NCI-H1930 (cell line): ENCODE measurements at regions not wholly inside any gene's neighbourhood (a gene's known extent, or its start where the extent isn't known, plus 50 kb on each side); places are given as distances from the start of the nearest gene placed in this dataset.
"Not testable (repeated sequence)": the region's sequence is repeated elsewhere in the genome, so short reads cannot be mapped to it uniquely, and the experiment has no call there.

Experiments
- DNase-seq, 2 experiments: peaks; one replicate each; lab custom pipeline; 2025; lab: John Stamatoyannopoulos, UW

DNA sequence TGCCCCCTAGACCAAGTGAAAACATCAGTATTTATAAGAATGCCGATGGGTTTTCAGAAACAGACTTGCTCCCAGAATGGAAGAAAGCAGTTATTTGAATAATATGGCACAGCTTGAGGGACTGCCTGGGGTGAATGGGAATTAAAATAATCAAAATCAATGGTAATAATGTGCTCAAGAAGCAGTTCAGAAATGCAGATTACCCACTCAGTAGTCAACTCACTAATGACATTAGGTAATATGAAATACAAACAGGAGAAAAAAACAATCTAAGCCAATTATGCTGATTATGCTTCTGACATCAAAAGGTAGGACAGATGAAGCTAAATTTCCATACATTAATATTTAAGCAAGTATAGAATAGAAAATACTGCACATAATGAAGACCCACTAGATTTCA is 179.3 kb downstream of the ENC1 start:
- DNase-seq: no peak

DNA sequence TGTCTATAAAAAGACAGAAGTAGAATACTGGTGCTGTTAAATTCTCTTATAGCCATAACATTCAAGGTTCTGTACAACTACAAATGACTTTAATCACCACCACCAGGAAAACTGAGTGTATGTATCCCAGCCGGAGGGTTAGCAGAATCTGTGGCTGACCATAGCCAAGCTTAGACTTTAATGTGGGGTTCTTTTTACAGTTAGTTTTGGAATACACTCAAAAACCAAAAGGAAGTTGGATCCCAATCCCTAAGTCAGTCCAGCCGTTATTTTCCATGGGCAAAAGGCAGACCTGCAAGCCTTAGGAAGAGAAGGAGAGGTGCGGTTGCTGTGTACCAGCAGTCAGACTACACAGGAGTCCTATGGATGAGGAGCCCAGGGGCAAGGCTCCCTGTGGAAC is 179.8 kb downstream of the ENC1 start:
- no peak for DNase-seq

DNA sequence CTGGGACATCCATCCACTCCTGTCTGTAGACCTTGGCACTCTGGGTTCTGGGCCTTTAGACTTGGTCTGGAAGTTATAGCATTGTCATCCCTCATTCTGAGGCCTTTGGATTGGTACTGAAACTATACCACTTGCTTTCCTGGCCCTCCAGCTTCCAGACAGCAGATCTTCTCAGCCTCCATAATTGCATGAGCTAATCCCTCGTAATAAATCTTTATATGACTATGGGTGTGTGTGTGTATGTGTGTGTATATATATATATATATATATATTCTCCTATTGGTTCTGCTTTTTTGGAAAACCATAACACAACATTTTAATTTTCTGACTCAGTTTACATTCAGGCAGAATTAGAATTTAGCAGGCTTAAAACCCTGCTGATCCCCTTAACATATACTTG is 180.5 kb downstream of the ENC1 start:
- DNase-seq: no peak

DNA sequence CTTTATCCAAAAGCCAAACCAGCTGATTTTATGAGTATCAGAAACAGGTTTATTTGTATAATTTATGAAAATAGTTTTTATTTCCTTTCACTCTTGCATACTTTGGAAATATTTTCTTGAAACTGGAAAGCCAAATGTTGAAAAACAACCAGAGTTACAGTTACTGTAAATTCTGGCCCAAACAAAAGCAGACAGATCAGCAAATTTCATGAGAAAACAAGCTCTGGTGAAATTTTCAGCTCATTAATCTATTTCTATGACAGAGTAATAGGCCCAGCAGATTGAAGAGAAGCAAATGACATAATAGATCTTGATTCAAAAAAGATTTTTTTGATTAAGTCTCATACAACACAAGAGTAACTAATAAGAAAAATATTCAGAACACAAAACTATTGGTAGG is 182.7 kb downstream of the ENC1 start:
- DNase-seq: no peak

DNA sequence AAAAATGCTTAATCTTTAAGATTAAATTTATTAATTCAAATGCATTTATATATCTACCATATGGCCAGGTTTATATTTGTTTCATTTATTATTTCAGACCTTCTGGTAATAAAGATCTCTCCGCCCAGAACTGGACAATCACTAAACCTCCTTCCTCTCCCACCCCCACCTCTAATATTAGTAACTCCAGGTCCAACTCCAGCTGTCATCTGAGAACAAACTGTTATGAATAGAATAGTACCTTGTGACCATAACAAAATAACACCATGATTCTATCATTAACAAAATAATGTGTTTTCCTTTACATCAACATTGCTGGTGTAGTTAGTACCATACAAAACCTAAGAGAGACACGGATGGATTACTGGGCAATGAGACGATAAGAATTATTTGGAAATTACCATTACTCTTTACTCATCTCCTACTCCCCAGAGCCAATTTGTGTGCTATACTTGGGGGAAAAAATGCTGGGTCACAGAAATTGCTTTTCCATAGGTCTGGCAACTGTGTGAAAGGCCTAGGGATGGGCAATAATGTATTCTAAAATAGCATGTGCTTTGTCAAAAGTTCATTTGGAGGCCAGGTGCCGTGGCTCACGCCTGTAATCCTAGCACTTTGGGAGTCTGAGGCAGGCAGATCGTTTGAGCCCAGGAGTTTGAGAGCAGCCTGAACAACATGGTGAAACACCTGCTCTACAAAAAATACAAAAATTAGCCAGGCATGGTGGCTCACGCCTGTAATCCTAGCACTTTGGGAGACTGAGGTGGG is 186.1 kb downstream of the ENC1 start:
- no peak for DNase-seq

DNA sequence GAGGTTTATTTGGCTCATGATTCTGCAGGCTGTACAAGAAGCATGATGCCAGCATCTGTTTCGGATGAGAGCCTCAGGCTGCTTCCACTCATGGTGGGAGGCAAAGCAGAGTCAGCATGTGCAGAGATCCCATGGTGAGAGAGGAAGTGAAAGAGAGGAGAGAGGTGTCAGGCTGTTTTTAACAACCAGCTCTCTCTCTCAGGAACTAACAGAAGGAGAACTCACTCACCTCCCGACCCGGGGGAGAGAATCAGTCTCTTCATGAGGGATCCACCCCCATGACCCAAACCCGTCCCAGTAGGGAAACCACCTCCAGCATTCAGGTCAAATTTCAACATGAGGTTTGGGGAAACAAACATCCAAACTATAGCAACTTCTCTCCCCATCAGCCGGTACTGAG is 187.7 kb downstream of the ENC1 start:
- DNase-seq: no peak

DNA sequence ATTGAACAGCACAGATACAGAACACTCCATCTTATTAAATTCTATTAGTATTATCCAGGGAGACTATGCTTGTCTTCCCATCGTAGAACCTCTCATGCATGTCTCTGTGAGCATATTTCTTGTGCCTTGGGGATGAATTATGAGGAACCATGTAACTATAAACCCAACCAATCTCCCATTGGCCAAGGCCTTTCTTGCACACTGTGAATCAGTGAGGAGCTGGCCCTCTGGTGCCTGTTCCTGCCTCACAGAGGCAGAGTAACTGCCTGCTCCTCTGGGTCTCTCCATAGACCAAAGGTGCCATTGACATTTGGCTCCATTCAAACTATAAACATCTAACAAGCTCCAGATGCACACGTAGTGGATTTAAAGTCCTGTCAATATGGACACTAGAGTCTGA is 190.4 kb downstream of the ENC1 start:
- DNase-seq: no peak

DNA sequence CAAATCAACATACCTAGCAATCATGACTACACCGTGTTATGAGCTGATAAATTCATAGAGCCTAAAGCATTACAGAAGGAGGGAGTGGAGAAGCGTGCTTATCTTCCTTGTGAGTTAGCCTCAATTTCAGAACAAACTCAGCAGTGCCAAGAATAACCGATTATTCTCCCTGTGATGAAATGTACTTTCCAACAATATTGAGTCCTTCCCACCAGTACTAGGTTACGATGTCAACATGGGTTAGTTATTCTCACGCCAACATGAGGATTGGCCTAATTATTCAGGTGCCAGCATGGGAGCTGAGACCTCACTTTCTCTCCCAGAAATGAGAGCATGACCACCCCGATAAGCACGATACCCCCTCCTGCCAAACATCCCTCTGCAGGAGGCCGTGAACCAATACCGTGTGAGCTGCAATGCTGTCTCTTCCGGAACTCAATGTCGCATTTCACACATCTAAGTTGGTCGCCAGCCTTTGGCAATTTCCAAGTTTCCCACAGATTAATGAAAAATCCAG is 193.7 kb downstream of the ENC1 start:
- no peak for DNase-seq

DNA sequence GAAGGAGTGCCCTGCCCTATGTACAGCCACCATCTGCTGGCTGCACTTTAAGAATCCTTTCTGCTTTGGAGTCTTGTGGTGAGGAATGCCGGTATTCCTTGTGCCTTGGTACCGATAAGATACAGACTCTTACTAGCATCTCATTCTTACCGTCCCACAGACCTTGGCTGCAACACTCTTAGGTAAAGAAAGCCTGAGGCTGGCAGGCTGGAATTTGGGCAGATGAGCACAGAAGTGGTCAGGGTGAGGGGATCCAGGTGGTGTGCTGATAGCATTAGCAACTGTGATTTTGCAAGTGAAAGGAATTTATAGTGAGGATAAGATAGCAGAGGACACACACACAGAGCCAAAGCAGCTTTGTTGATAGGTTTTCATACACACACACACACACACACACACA is 198.1 kb downstream of the ENC1 start:
- no peak for DNase-seq

DNA sequence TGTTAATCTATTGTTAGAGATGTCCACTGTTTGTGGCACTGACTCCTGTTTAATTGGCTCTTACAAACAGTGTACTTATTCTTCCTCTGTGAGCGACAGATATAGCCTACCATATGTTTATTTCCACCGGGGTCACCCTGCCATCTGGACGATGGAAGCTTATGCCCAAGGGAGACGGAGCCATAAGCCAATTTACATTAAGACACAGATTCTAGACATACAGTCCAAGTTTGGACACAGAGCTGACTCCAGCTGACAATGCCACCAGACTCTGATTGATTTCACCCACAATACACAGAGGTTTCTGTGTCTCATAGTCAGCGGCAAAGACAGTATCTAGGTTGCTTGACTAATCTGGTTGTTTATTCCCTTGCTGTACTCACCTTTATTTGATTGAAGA is 198.9 kb downstream of the ENC1 start:
- no peak for DNase-seq

DNA sequence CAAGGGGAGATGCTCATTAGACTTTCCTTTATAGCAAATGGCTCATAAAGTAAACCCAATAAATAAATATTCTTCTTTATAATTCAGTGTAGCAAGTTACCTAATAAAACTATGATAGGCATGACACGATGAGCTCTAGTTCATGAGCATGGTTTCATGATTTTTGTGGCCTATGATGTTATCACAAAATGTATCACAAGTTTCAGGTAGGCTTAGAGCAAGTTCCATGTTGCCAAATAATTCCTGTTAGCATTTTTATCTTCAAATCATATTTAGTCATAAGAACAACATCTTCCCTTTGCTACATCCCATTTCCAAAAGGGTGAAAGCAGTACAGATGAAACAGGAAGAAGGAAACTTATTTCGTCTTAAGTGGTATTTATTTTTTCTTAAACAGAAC is 200.2 kb downstream of the ENC1 start:
- no peak for DNase-seq

DNA sequence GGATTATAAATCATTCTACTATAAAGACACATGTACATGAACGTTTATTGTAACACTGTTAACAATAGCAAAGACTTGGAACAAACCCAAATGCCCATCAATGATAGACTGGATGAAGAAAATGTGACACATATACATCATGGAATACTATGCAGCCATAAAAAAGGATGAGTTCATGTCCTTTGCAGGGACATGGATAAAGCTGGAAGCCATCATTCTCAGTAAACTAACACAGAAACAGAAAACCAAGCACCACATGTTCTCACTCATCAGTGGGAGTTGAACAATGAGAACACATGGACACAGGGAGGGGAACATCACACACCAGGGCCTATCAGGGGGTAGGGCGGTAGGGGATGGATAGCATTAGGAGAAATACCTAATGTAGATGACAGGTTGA is 202.7 kb downstream of the ENC1 start:
- not testable (repeated sequence) for DNase-seq

DNA sequence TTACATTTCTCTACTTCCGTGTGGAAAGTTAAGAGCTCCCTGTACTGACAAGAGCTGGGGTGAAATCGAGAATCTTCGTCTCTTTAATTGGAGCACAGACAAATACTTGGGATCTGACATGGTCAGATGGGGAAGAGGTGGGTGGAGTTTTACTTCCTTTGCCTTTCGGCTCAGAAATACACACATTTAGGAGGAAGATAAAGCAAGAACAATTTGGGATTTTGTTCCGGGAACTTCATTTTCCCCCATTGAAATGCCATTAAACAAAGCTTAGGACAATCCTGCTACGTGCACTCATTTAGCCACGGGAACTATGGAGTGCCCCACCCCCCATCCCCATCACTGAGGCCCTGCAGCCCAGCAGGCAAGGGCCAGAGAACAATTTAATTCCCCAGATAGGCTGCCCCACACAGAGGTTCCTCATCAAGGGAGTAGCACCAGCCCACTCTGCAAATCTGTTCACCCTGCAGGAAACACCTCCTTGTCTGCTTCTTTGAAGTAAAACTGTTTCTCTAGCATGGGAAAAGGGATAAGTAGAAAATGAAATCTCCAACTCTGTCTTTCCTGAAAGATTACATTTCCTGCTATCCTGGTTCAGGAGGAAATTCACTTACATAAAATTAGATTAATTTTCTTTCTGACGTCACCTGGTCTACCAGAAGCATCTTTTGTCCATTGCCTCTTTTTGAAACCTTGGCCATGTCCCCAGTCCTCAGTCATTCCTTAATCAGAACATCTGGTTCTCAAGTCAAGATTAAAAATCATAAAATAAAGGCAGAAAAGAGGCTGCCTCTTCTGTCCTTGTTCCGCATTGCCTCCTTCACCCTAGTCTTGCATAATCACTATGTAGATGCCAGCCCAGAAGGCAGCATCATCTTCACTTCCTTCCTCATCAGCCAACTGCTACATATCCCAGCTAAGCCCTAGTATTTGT is 206.4 kb downstream of the ENC1 start:
- DNase-seq: no peak

DNA sequence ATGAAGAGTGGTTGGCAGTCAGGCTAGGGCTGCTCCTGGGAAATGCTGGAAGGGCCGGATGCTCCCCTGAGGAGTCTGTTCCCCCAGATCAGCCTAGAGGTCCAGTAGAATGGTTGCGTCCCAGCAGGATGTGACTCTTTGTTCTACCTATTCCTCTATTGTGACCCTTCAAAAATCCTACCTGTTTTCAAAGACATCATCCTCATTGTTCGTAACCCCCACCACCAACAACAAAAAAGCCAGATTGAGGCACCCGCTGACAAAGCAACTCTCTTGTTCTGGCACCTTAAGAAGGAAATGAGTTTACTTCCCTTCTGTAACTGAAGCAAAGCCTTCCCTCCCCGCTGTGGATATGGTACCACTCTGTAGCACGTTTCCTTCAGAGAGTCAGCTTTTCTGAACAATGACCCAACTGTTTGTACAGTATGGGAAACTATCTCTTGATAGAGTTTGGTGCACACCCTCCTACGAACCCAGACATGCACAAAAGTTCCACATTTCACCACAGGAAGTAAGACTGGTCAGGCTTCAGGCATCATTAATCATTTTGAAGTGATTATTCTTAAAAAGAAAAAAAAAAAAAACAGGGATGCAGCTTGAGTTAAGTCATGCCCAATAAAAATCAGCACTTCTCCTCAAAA is 207.2 kb downstream of the ENC1 start:
- no peak for DNase-seq

DNA sequence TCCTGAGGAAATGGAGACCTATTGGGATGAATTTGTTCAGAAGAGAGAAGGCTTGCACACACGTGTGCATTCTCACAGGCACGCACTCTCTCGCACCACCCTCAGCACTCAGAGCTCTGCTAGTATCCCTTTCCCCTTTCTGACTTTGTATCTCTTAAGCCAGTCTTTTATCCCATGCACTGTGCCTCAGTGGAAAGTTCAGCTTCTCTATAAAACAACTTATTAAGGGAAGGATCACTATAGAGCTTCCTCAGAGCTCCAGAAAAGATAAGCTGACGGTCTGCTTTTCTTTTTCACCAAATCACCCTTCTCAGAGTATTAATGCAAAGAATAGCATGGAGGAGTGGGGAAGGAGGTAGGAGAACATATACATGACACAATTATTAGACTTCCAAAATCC is 207.8 kb downstream of the ENC1 start:
- DNase-seq: no peak

DNA sequence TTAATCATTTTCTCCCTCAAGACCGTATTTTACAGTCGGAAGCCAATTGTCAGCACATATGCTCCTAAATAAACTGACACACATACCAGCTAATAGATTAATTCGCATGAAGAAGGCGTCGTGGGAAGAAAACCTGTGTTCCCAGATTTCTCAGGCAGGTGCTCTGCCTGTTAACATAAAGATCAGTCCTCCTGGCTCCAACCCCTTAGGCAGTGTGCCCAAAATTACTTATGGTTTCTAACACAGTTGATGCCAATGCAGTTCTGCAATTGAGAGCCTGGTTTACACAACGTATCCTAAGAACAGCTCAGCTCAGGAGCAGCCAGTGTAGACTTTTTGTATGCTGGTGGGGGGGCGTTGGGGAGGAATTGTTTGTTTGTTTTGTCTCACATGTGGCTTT is 208.3 kb downstream of the ENC1 start:
- DNase-seq: no peak

DNA sequence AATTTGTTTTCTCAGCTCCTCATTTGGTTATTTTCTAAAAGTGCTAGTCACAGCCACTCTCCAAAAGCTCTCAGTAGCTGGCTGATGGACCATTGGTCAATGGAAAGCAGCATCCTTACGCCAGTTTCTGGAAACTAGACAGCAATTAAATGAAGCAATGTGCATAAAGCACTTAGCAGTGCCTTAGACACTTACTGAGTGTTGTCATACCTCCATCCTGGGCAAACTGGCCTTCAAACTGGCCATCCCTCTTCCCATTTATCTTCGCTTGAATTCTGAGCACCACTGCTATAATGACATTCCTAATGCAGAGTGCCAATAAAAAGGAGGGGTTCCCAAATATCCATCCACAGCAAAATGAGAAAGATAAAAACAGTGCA is 209.2 kb downstream of the ENC1 start:
- no peak for DNase-seq

DNA sequence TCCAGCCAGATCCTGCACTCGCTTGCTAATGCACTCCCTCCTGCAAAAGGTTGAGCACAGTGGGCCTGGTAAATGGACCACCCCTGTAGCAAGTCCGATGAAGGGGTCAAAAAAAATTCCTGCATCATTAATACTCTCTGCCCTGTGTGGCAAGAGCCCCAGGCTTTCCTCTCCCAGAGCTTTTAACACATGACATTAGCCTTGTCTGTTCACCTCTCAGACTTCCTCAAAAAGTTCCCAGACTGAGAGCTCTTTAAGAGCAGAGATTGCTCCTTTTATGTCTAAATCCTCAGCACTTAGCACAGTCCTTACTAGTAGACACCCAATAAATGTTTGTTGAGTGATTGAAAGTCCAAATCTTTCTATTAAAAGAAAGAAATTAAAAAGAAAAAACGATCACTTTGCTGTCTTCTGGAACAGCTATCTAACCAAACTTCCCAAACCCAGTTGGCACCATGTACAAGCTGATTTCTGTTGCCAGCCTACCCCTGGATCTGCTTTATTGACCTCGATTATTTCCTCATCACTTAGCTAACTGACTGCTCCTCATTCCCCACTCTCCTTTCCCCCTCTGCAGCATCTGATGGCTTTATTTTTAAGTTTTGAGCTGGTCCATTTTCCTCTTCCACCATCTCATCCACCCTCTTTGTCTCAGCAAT is 209.8 kb downstream of the ENC1 start:
- DNase-seq: no peak

DNA sequence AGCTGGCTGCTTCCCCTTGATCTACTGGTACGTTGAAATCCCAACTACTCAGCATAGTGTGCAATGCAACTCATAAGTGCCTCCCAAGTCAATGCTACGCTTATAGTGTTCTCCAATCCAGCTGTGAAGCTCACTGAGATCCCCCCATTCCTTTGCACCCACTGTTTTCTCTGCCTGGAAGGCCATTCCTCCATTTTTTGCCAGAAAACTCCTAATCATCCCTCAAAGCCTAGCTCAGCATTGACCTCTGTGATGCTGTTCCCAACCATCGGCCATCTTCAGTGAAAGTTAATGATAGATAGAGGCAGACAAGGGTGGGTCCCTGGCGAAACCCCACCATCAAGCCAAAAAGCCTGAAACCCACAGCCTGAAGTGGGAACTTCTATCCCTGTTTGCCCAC is 211.0 kb downstream of the ENC1 start:
- no peak for DNase-seq

DNA sequence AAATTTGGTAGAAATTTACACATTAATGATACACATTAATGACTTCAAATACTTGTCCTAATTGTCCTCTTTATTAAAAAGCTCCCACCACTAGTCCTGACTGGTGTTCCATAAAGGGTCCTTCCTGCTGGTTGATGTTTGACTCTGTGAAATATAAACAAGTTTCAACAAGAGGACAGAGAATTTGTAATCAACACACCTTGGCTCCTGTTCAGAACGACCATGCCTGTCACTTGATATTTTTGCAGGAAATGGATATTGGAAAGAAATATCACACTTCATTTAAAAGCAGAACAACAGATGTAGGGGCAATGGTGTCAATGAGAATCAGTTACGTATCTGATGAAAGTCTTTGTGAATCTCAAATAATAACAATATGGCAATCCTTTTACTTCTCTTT is 211.7 kb downstream of the ENC1 start:
- DNase-seq: no peak

DNA sequence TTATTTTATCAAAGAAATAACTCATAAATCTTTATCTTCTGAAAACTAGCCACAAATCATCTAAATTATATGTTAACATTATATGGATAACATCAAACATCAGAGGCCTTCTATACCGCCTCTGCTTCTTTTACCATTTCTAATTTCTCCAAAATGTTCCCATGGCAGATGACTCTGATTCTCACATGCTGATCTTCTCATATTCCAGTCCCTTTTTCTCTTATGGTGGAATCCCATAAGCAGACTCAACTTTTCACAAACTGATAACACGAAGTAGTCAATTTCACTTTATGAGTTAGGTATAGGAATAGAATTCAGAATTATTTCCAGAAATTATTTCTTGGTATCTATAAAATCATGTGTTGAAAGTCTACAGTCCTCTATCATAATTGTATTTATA is 212.3 kb downstream of the ENC1 start:
- DNase-seq: no peak

DNA sequence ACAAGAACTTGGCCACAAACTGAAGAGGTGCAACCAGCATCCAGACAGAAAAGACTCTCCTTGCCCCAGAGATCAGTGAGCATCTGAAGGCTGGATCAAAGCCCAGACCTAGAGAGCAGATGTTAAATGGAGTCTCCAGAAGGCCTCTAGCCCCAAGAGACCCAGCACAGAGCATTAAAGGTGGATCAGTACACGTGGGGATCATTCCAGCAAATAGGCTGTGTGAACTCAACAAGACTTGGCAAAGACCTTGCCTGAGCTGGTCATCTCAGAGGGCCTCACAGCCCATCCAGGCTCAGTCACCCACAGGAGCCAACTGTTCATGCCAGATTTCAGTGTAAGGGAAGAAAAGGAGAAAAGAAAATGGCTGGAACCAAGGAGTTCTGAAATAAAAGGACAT is 214.0 kb downstream of the ENC1 start:
- no peak for DNase-seq
